ENCODE measurements at regions not wholly inside any gene's neighbourhood (a gene's known extent, or its start where the extent isn't known, plus 50 kb on each side); places are given as distances from the start of the nearest gene placed in this dataset.

DNA sequence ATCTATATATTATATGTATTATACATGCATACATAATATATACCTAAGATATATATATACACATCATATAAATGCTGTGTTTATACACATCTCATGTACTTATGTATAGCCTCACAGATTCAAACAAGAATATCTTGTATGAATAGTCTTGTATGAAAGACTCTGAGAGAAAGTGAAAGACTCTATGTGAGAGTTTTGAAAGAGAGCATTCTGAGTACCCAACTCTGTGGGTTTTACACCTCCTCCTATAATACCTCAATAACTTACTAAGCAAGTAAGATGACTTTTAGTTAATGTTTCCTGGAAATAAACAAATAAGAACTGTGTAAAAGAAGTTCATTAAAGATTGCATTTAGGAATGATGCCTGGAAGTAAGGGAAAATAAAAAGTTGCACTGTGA is 108.1 kb upstream of the GMNC start:
- TF ChIP-seq, protein P1, sequence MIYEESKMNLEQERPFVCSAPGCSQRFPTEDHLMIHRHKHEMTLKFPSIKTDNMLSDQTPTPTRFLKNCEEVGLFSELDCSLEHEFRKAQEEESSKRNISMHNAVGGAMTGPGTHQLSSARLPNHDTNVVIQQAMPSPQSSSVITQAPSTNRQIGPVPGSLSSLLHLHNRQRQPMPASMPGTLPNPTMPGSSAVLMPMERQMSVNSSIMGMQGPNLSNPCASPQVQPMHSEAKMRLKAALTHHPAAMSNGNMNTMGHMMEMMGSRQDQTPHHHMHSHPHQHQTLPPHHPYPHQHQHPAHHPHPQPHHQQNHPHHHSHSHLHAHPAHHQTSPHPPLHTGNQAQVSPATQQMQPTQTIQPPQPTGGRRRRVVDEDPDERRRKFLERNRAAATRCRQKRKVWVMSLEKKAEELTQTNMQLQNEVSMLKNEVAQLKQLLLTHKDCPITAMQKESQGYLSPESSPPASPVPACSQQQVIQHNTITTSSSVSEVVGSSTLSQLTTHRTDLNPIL (CRISPR knock-in tag; IDR thresholded peaks at IDR 0.05; ENCODE audit: low read depth) = no peak
- TF ChIP-seq, protein P2, sequence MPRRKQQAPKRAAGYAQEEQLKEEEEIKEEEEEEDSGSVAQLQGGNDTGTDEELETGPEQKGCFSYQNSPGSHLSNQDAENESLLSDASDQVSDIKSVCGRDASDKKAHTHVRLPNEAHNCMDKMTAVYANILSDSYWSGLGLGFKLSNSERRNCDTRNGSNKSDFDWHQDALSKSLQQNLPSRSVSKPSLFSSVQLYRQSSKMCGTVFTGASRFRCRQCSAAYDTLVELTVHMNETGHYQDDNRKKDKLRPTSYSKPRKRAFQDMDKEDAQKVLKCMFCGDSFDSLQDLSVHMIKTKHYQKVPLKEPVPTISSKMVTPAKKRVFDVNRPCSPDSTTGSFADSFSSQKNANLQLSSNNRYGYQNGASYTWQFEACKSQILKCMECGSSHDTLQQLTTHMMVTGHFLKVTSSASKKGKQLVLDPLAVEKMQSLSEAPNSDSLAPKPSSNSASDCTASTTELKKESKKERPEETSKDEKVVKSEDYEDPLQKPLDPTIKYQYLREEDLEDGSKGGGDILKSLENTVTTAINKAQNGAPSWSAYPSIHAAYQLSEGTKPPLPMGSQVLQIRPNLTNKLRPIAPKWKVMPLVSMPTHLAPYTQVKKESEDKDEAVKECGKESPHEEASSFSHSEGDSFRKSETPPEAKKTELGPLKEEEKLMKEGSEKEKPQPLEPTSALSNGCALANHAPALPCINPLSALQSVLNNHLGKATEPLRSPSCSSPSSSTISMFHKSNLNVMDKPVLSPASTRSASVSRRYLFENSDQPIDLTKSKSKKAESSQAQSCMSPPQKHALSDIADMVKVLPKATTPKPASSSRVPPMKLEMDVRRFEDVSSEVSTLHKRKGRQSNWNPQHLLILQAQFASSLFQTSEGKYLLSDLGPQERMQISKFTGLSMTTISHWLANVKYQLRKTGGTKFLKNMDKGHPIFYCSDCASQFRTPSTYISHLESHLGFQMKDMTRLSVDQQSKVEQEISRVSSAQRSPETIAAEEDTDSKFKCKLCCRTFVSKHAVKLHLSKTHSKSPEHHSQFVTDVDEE (CRISPR knock-in tag; IDR thresholded peaks at IDR 0.05) = no peak
- TF ChIP-seq, protein P3, sequence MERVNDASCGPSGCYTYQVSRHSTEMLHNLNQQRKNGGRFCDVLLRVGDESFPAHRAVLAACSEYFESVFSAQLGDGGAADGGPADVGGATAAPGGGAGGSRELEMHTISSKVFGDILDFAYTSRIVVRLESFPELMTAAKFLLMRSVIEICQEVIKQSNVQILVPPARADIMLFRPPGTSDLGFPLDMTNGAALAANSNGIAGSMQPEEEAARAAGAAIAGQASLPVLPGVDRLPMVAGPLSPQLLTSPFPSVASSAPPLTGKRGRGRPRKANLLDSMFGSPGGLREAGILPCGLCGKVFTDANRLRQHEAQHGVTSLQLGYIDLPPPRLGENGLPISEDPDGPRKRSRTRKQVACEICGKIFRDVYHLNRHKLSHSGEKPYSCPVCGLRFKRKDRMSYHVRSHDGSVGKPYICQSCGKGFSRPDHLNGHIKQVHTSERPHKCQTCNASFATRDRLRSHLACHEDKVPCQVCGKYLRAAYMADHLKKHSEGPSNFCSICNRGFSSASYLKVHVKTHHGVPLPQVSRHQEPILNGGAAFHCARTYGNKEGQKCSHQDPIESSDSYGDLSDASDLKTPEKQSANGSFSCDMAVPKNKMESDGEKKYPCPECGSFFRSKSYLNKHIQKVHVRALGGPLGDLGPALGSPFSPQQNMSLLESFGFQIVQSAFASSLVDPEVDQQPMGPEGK (CRISPR knock-in tag; IDR thresholded peaks at IDR 0.05; ENCODE audit: borderline replicate concordance) = no peak
- TF ChIP-seq ARNTL (CRISPR knock-in tag; IDR thresholded peaks at IDR 0.05; ENCODE audit: borderline replicate concordance, low read depth) (no peak), ISL1 (CRISPR knock-in tag; IDR thresholded peaks at IDR 0.05) (no peak), ZFP3 (CRISPR knock-in tag; IDR thresholded peaks at IDR 0.05) (no peak)

Measured in SK-N-SH treated with all-trans-retinoic acid at 6 μM for 48 hours (cell line).